Erythroblast (primary cell): ENCODE measurements at regions not wholly inside any gene's neighbourhood (a gene's known extent, or its start where the extent isn't known, plus 50 kb on each side); places are given as distances from the start of the nearest gene placed in this dataset.

ENCODE experiments used
- GATA1 ChIP-seq: IDR thresholded peaks from 2 replicates; pipeline ENCODE4 v1.6.1; 2011; ENCODE audit warnings: low read depth, mild to moderate bottlenecking, control low read depth, low read length, moderate library complexity
- POLR2A ChIP-seq: IDR thresholded peaks from 2 replicates; pipeline ENCODE4 v1.6.1; 2011; ENCODE audit warnings: mild to moderate bottlenecking, low read length

DNA sequence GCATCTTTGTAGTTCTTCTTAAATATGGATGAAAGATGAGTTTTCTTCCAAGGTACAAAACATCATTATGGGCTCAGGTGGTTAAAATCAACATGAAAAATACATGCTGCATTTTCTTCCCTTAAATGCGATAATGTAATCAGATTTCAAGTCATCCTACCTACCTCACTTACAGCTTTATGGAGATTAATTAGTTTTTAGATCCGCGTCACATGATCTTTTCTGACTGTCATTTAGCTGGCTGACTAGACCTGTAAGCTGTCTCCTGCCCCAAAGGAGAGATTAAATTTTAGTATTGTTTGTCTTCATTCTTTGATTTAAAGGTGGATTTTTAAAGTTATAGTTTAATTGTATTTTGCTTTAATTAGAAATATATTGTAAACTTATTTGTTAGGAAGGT lies 678.0 kb upstream of the ZEB2 start:
- TF ChIP-seq POLR2A (no peak), GATA1 (no peak)
